Neural progenitor cell (in vitro differentiated cells): ENCODE measurements at regions not wholly inside any gene's neighbourhood (a gene's known extent, or its start where the extent isn't known, plus 50 kb on each side); places are given as distances from the start of the nearest gene placed in this dataset.

Source experiments
- CTCF ChIP-seq: fragments of 200-600 bp; sonication (generic); IDR thresholded peaks from 2 replicates; pipeline ENCODE4 v1.5.1; 2017; ENCODE audit warnings: antibody characterized with exemption, mild to moderate bottlenecking
- EZH2 ChIP-seq: fragments of 200-600 bp; sonication (generic); IDR thresholded peaks from 2 replicates; pipeline ENCODE4 v1.6.1; 2017; ENCODE audit warnings: antibody characterized with exemption, mild to moderate bottlenecking, moderate library complexity

GRCh38 chr1:59237900-59238299, 59.0 kb upstream of the FGGY start:
- TF ChIP-seq CTCF (no peak), EZH2 (no peak)
